H1 (cell line): ENCODE measurements at regions not wholly inside any gene's neighbourhood (a gene's known extent, or its start where the extent isn't known, plus 50 kb on each side); places are given as distances from the start of the nearest gene placed in this dataset.

Experiments used
- ATF3 ChIP-seq: IDR thresholded peaks from 2 replicates; pipeline ENCODE4 v1.6.1; 2011; ENCODE audit warnings: low read depth, mild to moderate bottlenecking, low read length; ENCODE audit not compliant: insufficient read depth
- CHD7 ChIP-seq: fragments of 300-600 bp; sonication (generic); IDR thresholded peaks from 2 replicates; pipeline ENCODE4 v1.7.1; 2012; ENCODE audit warnings: low read length, moderate library complexity, mild to moderate bottlenecking, inconsistent platforms; ENCODE audit not compliant: insufficient replicate concordance
- TCF12 ChIP-seq: IDR thresholded peaks from 2 replicates; pipeline ENCODE4 v1.6.1; 2011; ENCODE audit warnings: low read depth, mild to moderate bottlenecking, low read length

GRCh38 chr4:43271946-43272345 lies 379.4 kb downstream of the GRXCR1 start (continued):
- TF ChIP-seq CHD7 (no peak), TCF12 (no peak), ATF3 (no peak)
- TF ChIP-seq, all 59 proteins: peak for 0
